GM12878 (cell line): ENCODE measurements at regions not wholly inside any gene's neighbourhood (a gene's known extent, or its start where the extent isn't known, plus 50 kb on each side); places are given as distances from the start of the nearest gene placed in this dataset.

Source experiments
- ATAC-seq: fragments of 200-7000 bp; cut with Tn5 transposase; 3 replicates; pipeline ENCODE4 v1.9.1; 2020; ENCODE audit warnings: mild to moderate bottlenecking, moderate library complexity
- BruUV-seq: library from RNA; stranded (reverse); fragments of 400-500 nt; replicated peaks from 2 replicates; lab custom pipeline; 2021; lab: Mats Ljungman, UMichigan
- CTCF ChIA-PET: fragments of 300-600 bp; sonication (Branson Sonifier 250); formaldehyde crosslinking; extraction: SDS; loops from one replicate; lab custom pipeline; 2021; ENCODE audit warnings: inconsistent platforms; lab: Yijun Ruan, JAX
- POLR2A ChIA-PET: fragments of 350-600 bp; formaldehyde crosslinking; extraction: SDS; loops from one replicate; lab custom pipeline; 2021; ENCODE audit warnings: inconsistent platforms; lab: Charles Lee
- RAD21 ChIA-PET: fragments of 300-600 bp; sonication (Branson Sonifier 250); formaldehyde crosslinking; loops from one replicate; lab custom pipeline; 2023; ENCODE audit warnings: antibody characterized with exemption; ENCODE audit not compliant: unreplicated experiment; lab: Charles Lee
- SMC1A ChIA-PET: fragments of 300-600 bp; sonication (Branson Sonifier 250); formaldehyde crosslinking; loops from one replicate; lab custom pipeline; 2023; ENCODE audit not compliant: unreplicated experiment, uncharacterized antibody; lab: Charles Lee
- DNase-seq: peaks from one replicate; pipeline ENCODE4 v3.0.0-alpha.2; 2011; ENCODE audit warnings: low read depth, low spot score
- FAIRE-seq: peaks from 3 replicates; lab custom pipeline; 2011; peaks lifted over from hg19 to GRCh38; lab: Jason Lieb, UNC
- H2AFZ ChIP-seq: 2 replicates; pipeline ENCODE4 v1.6.0; 2011; ENCODE audit warnings: low read depth, low read length, control low read depth; ENCODE audit not compliant: control insufficient read depth
- H3K27ac ChIP-seq: 2 replicates; pipeline ENCODE4 v1.5.1; 2011; ENCODE audit warnings: control low read depth; ENCODE audit not compliant: control insufficient read depth, insufficient read depth
- H3K27me3 ChIP-seq, 2 experiments: replicated peaks in 1 of 2; 2 replicates each; pipeline versions ENCODE4 v1.6.0 to v1.6.1; 2011; ENCODE audit warnings: low read length in 1 of 2; ENCODE audit not compliant: control insufficient read depth in 2 of 2, insufficient read depth in 2 of 2
- H3K36me3 ChIP-seq, 2 experiments: 2 replicates each; pipeline ENCODE4 v1.5.1; 2011; ENCODE audit warnings: low read length in 1 of 2; ENCODE audit not compliant: control insufficient read depth in 2 of 2, insufficient read depth in 2 of 2
- H3K4me1 ChIP-seq: 2 replicates; pipeline ENCODE4 v1.6.1; 2011; ENCODE audit warnings: mild to moderate bottlenecking, low read length, moderate library complexity, mixed read lengths; ENCODE audit not compliant: control insufficient read depth, insufficient read depth
- H3K4me2 ChIP-seq: 2 replicates; pipeline ENCODE4 v1.6.0; 2011; ENCODE audit warnings: control low read depth; ENCODE audit not compliant: control insufficient read depth, insufficient read depth
- H3K4me3 ChIP-seq: fragments of 200-600 bp; sonication (generic); 2 replicates; pipeline ENCODE4 v1.5.1; 2016
- H3K79me2 ChIP-seq: 2 replicates; pipeline ENCODE4 v1.6.0; 2011; ENCODE audit warnings: low read length; ENCODE audit not compliant: control insufficient read depth, insufficient read depth
- H3K9ac ChIP-seq: 2 replicates; pipeline ENCODE4 v1.8.0; 2011; ENCODE audit warnings: low read length, control low read depth, mixed read lengths; ENCODE audit not compliant: control insufficient read depth, insufficient read depth
- H3K9me3 ChIP-seq: replicated peaks from 3 replicates; pipeline ENCODE4 v1.5.1; 2011; ENCODE audit warnings: mild to moderate bottlenecking, low read length; ENCODE audit not compliant: control insufficient read depth, insufficient read depth
- H4K20me1 ChIP-seq: 2 replicates; pipeline ENCODE4 v1.6.0; 2011; ENCODE audit not compliant: control insufficient read depth, insufficient read depth
- ATF3 ChIP-seq: IDR thresholded peaks from 2 replicates; pipeline ENCODE4 v1.6.1; 2011; ENCODE audit warnings: low read depth, mild to moderate bottlenecking, low read length, moderate library complexity, borderline replicate concordance; ENCODE audit errors: extremely low read depth
- BACH1 ChIP-seq: fragments of 450-650 bp; IDR thresholded peaks from 2 replicates; pipeline ENCODE4 v1.6.1; 2017; ENCODE audit warnings: mild to moderate bottlenecking, borderline replicate concordance
- BMI1 ChIP-seq: fragments of 450-650 bp; IDR thresholded peaks from 2 replicates; pipeline ENCODE4 v1.6.1; 2016; ENCODE audit warnings: mild to moderate bottlenecking, moderate library complexity, borderline replicate concordance
- CBFB ChIP-seq: IDR thresholded peaks from 2 replicates; pipeline ENCODE4 v1.6.1; 2016; ENCODE audit warnings: antibody characterized with exemption, low read depth
- CEBPZ ChIP-seq: fragments of 150-350 bp; IDR thresholded peaks from 2 replicates; pipeline ENCODE4 v1.6.1; 2016; ENCODE audit warnings: low read depth, low read length
- CHD1 ChIP-seq: IDR thresholded peaks from 2 replicates; pipeline ENCODE4 v1.6.1; 2012; ENCODE audit warnings: low read depth, low read length, improper control_type of control experiment
- DPF2 ChIP-seq: fragments of 450-650 bp; IDR thresholded peaks from 2 replicates; pipeline ENCODE4 v1.6.1; 2017; ENCODE audit warnings: mild to moderate bottlenecking
- GABPA ChIP-seq: IDR thresholded peaks from 2 replicates; pipeline ENCODE4 v1.6.1; 2014; ENCODE audit warnings: antibody characterized with exemption, low read depth, mild to moderate bottlenecking, inconsistent platforms
- IKZF1 ChIP-seq: fragments of 450-650 bp; conservative IDR thresholded peaks from 2 replicates; pipeline ENCODE4 v1.6.1; 2017; ENCODE audit warnings: antibody characterized with exemption, mild to moderate bottlenecking
- KAT2A ChIP-seq: conservative IDR thresholded peaks from 2 replicates; pipeline ENCODE4 v1.6.1; 2011; ENCODE audit warnings: low read depth, low read length; ENCODE audit not compliant: control insufficient read depth
- NFYB ChIP-seq: IDR thresholded peaks from 2 replicates; pipeline ENCODE4 v1.6.1; 2011; ENCODE audit warnings: low read depth, mild to moderate bottlenecking, low read length, improper control_type of control experiment, moderate library complexity; ENCODE audit not compliant: insufficient read depth
- RFX5 ChIP-seq: IDR thresholded peaks from 2 replicates; pipeline ENCODE4 v1.6.1; 2011; ENCODE audit warnings: low read depth, low read length, improper control_type of control experiment
- TBL1XR1 ChIP-seq: IDR thresholded peaks from 2 replicates; pipeline ENCODE4 v1.6.1; 2012; ENCODE audit warnings: low read depth, low read length, improper control_type of control experiment
- YY1 ChIP-seq: IDR thresholded peaks from 2 replicates; pipeline ENCODE4 v1.6.1; 2011; ENCODE audit warnings: low read depth, mild to moderate bottlenecking, low read length
- ZNF217 ChIP-seq: fragments of 450-650 bp; IDR thresholded peaks from 2 replicates; pipeline ENCODE4 v1.6.1; 2017; ENCODE audit warnings: antibody characterized with exemption, mild to moderate bottlenecking
- WGBS: methylation state at CpG from one replicate; pipeline ENCODE4 v1.1.6; 2016; ENCODE audit warnings: low lambda C conversion rate; ENCODE audit not compliant: insufficient replicate concordance, insufficient coverage; ENCODE audit errors: missing lambda C conversion rate; 5-methylcytosine and 5-hydroxymethylcytosine counted together
- in situ Hi-C: fragments of 300-500 bp; cut with MboI; formaldehyde crosslinking; loops from 9 replicates; pipeline ENCODE4 v1.14.3; 2018; ENCODE audit warnings: mixed read lengths
- intact Hi-C: fragments of 100-400 bp; cut with micrococcal nuclease; formaldehyde crosslinking; loops from one replicate; pipeline ENCODE4 v1.14.2; 2022; ENCODE audit not compliant: unreplicated experiment

- H3K79me2 ChIP-seq = no peaks in the 10 kb centered on the region
- in situ Hi-C loops = no loop called here
- TF ChIP-seq ATF3 = no peak
- TF ChIP-seq CEBPZ = no peak
- TF ChIP-seq CHD1 = no peak
- TF ChIP-seq ZNF217 = no peak
- TF ChIP-seq NFYB = no peak
- no peak for TF ChIP-seq BACH1
- TF ChIP-seq YY1 = no peak
- no peak for TF ChIP-seq RFX5
- no peak for TF ChIP-seq TBL1XR1
- TF ChIP-seq KAT2A = no peak
- no peak for TF ChIP-seq DPF2
- TF ChIP-seq CBFB = no peak
- TF ChIP-seq IKZF1 = no peak
- no peak for TF ChIP-seq BMI1
- no peak for TF ChIP-seq GABPA
- 34% methylated on average over 5 of the region's 5 CpGs for WGBS
- no peak overlapping the region for H2AFZ ChIP-seq
- ChIA-PET RAD21 (no interaction called here), SMC1A (no interaction called here), CTCF (no interaction called here), POLR2A (no interaction called here)
- DNase-seq = no peak
- H3K4me3 ChIP-seq = no peak overlapping the region
- no peak for ATAC-seq
- H4K20me1 ChIP-seq = no peaks in the 10 kb centered on the region
- no peak overlapping the region for H3K9ac ChIP-seq
- H3K9me3 ChIP-seq = no peaks in the 10 kb centered on the region
- intact Hi-C loops = no loop called here
- H3K4me1 ChIP-seq = no peaks in the 10 kb centered on the region
- no peak overlapping the region for H3K4me2 ChIP-seq
- no peak overlapping the region for H3K27ac ChIP-seq
- H3K36me3 ChIP-seq = no peaks in the 10 kb centered on the region
- no peaks in the 10 kb centered on the region for H3K27me3 ChIP-seq
- no peak for FAIRE-seq
- no TSS peak for BruUV-seq
Measured at GRCh38 chr4:117814277-117815246, 219.7 kb upstream of the NDST3 start.
